HFFc6 (cell line): ENCODE measurements at regions not wholly inside any gene's neighbourhood (a gene's known extent, or its start where the extent isn't known, plus 50 kb on each side); places are given as distances from the start of the nearest gene placed in this dataset.

Experiments
- DNase-seq: peaks from one replicate; pipeline ENCODE4 v3.0.0-alpha.2; 2018
- H3K27ac Mint-ChIP-seq: 2 replicates; pipeline ENCODE4 v1.8.0; 2020; ENCODE audit warnings: mild to moderate bottlenecking, mixed read lengths
- H3K27me3 Mint-ChIP-seq: 2 replicates; pipeline ENCODE4 v1.8.0; 2021; ENCODE audit warnings: mild to moderate bottlenecking, moderate library complexity, mixed read lengths; ENCODE audit not compliant: insufficient read depth
- H3K36me3 Mint-ChIP-seq: 2 replicates; pipeline ENCODE4 v1.8.0; 2021; ENCODE audit warnings: low read depth, mixed read lengths
- H3K4me1 Mint-ChIP-seq: 2 replicates; pipeline ENCODE4 v1.8.0; 2020; ENCODE audit warnings: low read depth, mixed read lengths
- H3K4me3 Mint-ChIP-seq: 2 replicates; pipeline ENCODE4 v1.8.0; 2020; ENCODE audit warnings: mild to moderate bottlenecking, moderate library complexity, mixed read lengths
- H3K9me3 Mint-ChIP-seq: 2 replicates; pipeline ENCODE4 v1.8.0; 2020; ENCODE audit warnings: mild to moderate bottlenecking, mixed read lengths
- CTCF ChIP-seq: fragments of 200-600 bp; sonication (generic); IDR thresholded peaks from 2 replicates; pipeline ENCODE4 v1.5.0; 2021; ENCODE audit warnings: antibody characterized with exemption, mild to moderate bottlenecking

- TF ChIP-seq CTCF = no peak
Measured at GRCh38 chr10:33385015-33385414, 50.5 kb upstream of the NRP1 start.

More at GRCh38 chr10:33385015-33385414, 50.5 kb upstream of the NRP1 start:
- no peaks in the 10 kb centered on the region for H3K9me3 Mint-ChIP-seq
- H3K4me3 Mint-ChIP-seq = no peak overlapping the region
- no peak overlapping the region for H3K27ac Mint-ChIP-seq
- H3K4me1 Mint-ChIP-seq = peaks cover 48% of the 10 kb centered on the region
- DNase-seq = no peak
- 0 out of 2 replicates have a peak, but pooled peaks cover 4% of the 10 kb centered on the region for H3K36me3 Mint-ChIP-seq
- H3K27me3 Mint-ChIP-seq = no peaks in the 10 kb centered on the region
